AG09319 (cell line): ENCODE measurements at regions not wholly inside any gene's neighbourhood (a gene's known extent, or its start where the extent isn't known, plus 50 kb on each side); places are given as distances from the start of the nearest gene placed in this dataset.
A peak's percentile ranks its signal among the peaks of the same experiment; 100 is the strongest.

Source experiments
- DNase-seq: peaks from one replicate; pipeline ENCODE4 v3.0.0-alpha.2; 2010; ENCODE audit warnings: low read depth; ENCODE audit errors: extremely low read depth
- CTCF ChIP-seq: IDR thresholded peaks from 2 replicates; pipeline ENCODE4 v1.5.1; 2011; ENCODE audit warnings: low read depth, mild to moderate bottlenecking, inconsistent platforms, low read length, moderate library complexity

GRCh38 chr5:61280205-61280604 is 51.9 kb upstream of the ZSWIM6 start:
- TF ChIP-seq CTCF = no peak
- DNase-seq = peak; percentile 20

GRCh38 chr5:61280761-61281427 is 51.2 kb upstream of the ZSWIM6 start:
- no peak for TF ChIP-seq CTCF
- no peak for DNase-seq

GRCh38 chr5:61281686-61282085 is 50.4 kb upstream of the ZSWIM6 start:
- no peak for TF ChIP-seq CTCF
- no peak for DNase-seq
